ENCODE measurements at regions not wholly inside any gene's neighbourhood (a gene's known extent, or its start where the extent isn't known, plus 50 kb on each side); places are given as distances from the start of the nearest gene placed in this dataset.

GRCh38 chr20:17021481-17021880, 205.4 kb upstream of the PCSK2 start:
- TF ChIP-seq CTCF (IDR thresholded peaks at IDR 0.05) = no peak
- TF ChIP-seq POLR2A (IDR thresholded peaks at IDR 0.05) = no peak
- TF ChIP-seq POLR2AphosphoS5 (IDR thresholded peaks at IDR 0.05) = no peak
